K562 (cell line): ENCODE measurements at regions not wholly inside any gene's neighbourhood (a gene's known extent, or its start where the extent isn't known, plus 50 kb on each side); places are given as distances from the start of the nearest gene placed in this dataset.

ENCODE experiments used
- ATAC-seq: fragments of 200-7000 bp; cut with Tn5 transposase; 3 replicates; pipeline ENCODE4 v1.9.1; 2020; ENCODE audit warnings: moderate library complexity
- BruUV-seq: library from RNA; stranded (reverse); fragments of 400-500 nt; replicated peaks from 2 replicates; lab custom pipeline; 2021; lab: Mats Ljungman, UMichigan
- CTCF ChIA-PET: fragments of 300-600 bp; formaldehyde crosslinking; extraction: SDS; loops from one replicate; lab custom pipeline; 2021; ENCODE audit warnings: low intra/inter-chr PET ratio; lab: Yijun Ruan, JAX
- POLR2A ChIA-PET: fragments of 300-600, 350-650 bp; sonication (Branson Sonifier 250); formaldehyde crosslinking; extraction: SDS; loops from one replicate; lab custom pipeline; 2021; ENCODE audit warnings: antibody characterized with exemption, inconsistent platforms; lab: Yijun Ruan, JAX
- DNase-seq, 4 experiments: peaks; one replicate each; pipeline versions ENCODE4 v3.0.0 to v3.0.0-alpha.2; 2011 to 2018; ENCODE audit warnings: low spot score in 3 of 4, mixed read lengths in 3 of 4; ENCODE audit errors: extremely low read depth in 1 of 4
- FAIRE-seq: peaks from 2 replicates; lab custom pipeline; 2011; peaks lifted over from hg19 to GRCh38; lab: Jason Lieb, UNC
- H2AFZ ChIP-seq: 2 replicates; pipeline ENCODE4 v1.6.0; 2011; ENCODE audit warnings: low read depth, low read length, control low read depth, inconsistent platforms
- H3K27ac ChIP-seq: fragments of 200-600 bp; 3 replicates; pipeline ENCODE4 v1.8.0; 2011; ENCODE audit warnings: low read depth, mild to moderate bottlenecking, control low read depth, inconsistent platforms, low read length, moderate library complexity, mixed read lengths; ENCODE audit errors: extremely low read depth
- H3K27me3 ChIP-seq, 2 experiments: fragments of 300-600 bp in 1 of 2; 2 replicates in 1 of 2; 3 replicates in 1 of 2; pipeline versions ENCODE4 v1.6.0 to v1.8.0; 2011; ENCODE audit warnings: inconsistent platforms in 2 of 2, low read length in 2 of 2, mild to moderate bottlenecking in 1 of 2, mixed read lengths in 1 of 2, moderate library complexity in 1 of 2; ENCODE audit not compliant: control insufficient read depth in 2 of 2, insufficient read depth in 2 of 2
- H3K36me3 ChIP-seq: fragments of 300-600 bp; 3 replicates; pipeline ENCODE4 v1.8.0; 2011; ENCODE audit warnings: mild to moderate bottlenecking, low read length, inconsistent platforms; ENCODE audit not compliant: control insufficient read depth, insufficient read depth
- H3K4me1 ChIP-seq, 2 experiments: fragments of 200-600 bp in 1 of 2; replicated peaks in 1 of 2; 2 replicates in 1 of 2; 3 replicates in 1 of 2; pipeline versions ENCODE4 v1.5.1 to v1.8.0; 2011; ENCODE audit warnings: inconsistent platforms in 2 of 2, low read length in 2 of 2, mild to moderate bottlenecking in 1 of 2, mixed read lengths in 1 of 2, moderate library complexity in 1 of 2; ENCODE audit not compliant: control insufficient read depth in 2 of 2, insufficient read depth in 2 of 2
- H3K4me2 ChIP-seq: 2 replicates; pipeline ENCODE4 v1.6.1; 2011; ENCODE audit warnings: low read length, control low read depth, inconsistent platforms, mixed read lengths; ENCODE audit not compliant: insufficient read depth
- H3K4me3 ChIP-seq: fragments of 200-600 bp; sonication (generic), shearing (Covaris generic); 2 replicates; pipeline ENCODE4 v1.5.1; 2016; ENCODE audit warnings: control low read depth, inconsistent platforms
- H3K79me2 ChIP-seq: fragments of 200-600 bp; 3 replicates; pipeline ENCODE4 v1.8.0; 2011; ENCODE audit warnings: low read length, inconsistent platforms; ENCODE audit not compliant: control insufficient read depth, insufficient read depth
- H3K9ac ChIP-seq, 2 experiments: 2 replicates each; pipeline versions ENCODE4 v1.6.0 to v1.6.1; 2011; ENCODE audit warnings: low read depth in 2 of 2, low read length in 2 of 2, control low read depth in 1 of 2, inconsistent platforms in 1 of 2, mild to moderate bottlenecking in 1 of 2, mixed read lengths in 1 of 2; ENCODE audit not compliant: insufficient read depth in 1 of 2
- H3K9me1 ChIP-seq: one replicate; pipeline ENCODE4 v1.6.0; 2011; ENCODE audit warnings: inconsistent platforms, mild to moderate bottlenecking, low read length, moderate library complexity; ENCODE audit not compliant: control insufficient read depth, insufficient read depth
- H3K9me3 ChIP-seq: replicated peaks from 2 replicates; pipeline ENCODE4 v1.5.1; 2011; ENCODE audit warnings: low read depth, low read length, inconsistent platforms; ENCODE audit not compliant: control insufficient read depth, insufficient read depth
- H4K20me1 ChIP-seq: replicated peaks from 2 replicates; pipeline ENCODE4 v1.6.1; 2011; ENCODE audit warnings: low read length, inconsistent platforms, mixed read lengths; ENCODE audit not compliant: control insufficient read depth, insufficient read depth
- E2F3 ChIP-seq: fragments of 250-450 bp; sonication (Bioruptor Pico); IDR thresholded peaks from 2 replicates; pipeline ENCODE4 v1.4.0; 2020; ENCODE audit warnings: mild to moderate bottlenecking
- FIP1L1 ChIP-seq: fragments of 200-400 bp; formaldehyde crosslinking; IDR thresholded peaks from 2 replicates; pipeline ENCODE4 v1.6.1; 2018; ENCODE audit warnings: mild to moderate bottlenecking, low read depth, low read length; ENCODE audit not compliant: poor library complexity, severe bottlenecking
- PHB2 ChIP-seq: fragments of 450-650 bp; IDR thresholded peaks from 2 replicates; pipeline ENCODE4 v1.6.1; 2017; ENCODE audit warnings: low read depth
- PHF8 ChIP-seq: fragments of 200-600 bp; sonication (generic); IDR thresholded peaks from 2 replicates; pipeline ENCODE4 v1.6.1; 2012; ENCODE audit warnings: mixed run types, mild to moderate bottlenecking, inconsistent platforms, low read length, moderate library complexity, borderline replicate concordance
- SMARCA4 ChIP-seq: fragments of 450-650 bp; IDR thresholded peaks from 2 replicates; pipeline ENCODE4 v1.6.1; 2016
- WGBS: fragments of 100-300 bp; shearing (Covaris generic); methylation state at CpG from one replicate; pipeline ENCODE4 v1.1.6; 2016; ENCODE audit warnings: low coverage, mixed read lengths; ENCODE audit not compliant: insufficient coverage; ENCODE audit errors: missing lambda C conversion rate; 5-methylcytosine and 5-hydroxymethylcytosine counted together
- in situ Hi-C: fragments of 300-500 bp; cut with MboI; formaldehyde crosslinking; loops from 4 replicates; pipeline ENCODE4 v1.15.0; 2018; ENCODE audit warnings: inconsistent platforms, mixed read lengths
- intact Hi-C: fragments of 100-400 bp; cut with micrococcal nuclease; formaldehyde crosslinking; loops from 2 replicates; pipeline ENCODE4 v1.14.2; 2022
- TF ChIP-seq, protein P1 (sequence below): fragments of 450-650 bp; IDR thresholded peaks from one replicate; pipeline ENCODE4 v1.6.1; 2018; ENCODE audit warnings: mild to moderate bottlenecking, moderate library complexity; ENCODE audit not compliant: partially characterized antibody
- TF ChIP-seq, protein P2 (sequence below), 2 experiments: fragments of 150-350 bp in 1 of 2; IDR thresholded peaks; 2 replicates each; pipeline ENCODE4 v1.6.1; 2012 to 2016; ENCODE audit warnings: low read depth in 2 of 2, low read length in 2 of 2, mild to moderate bottlenecking in 1 of 2, moderate library complexity in 1 of 2

DNA sequence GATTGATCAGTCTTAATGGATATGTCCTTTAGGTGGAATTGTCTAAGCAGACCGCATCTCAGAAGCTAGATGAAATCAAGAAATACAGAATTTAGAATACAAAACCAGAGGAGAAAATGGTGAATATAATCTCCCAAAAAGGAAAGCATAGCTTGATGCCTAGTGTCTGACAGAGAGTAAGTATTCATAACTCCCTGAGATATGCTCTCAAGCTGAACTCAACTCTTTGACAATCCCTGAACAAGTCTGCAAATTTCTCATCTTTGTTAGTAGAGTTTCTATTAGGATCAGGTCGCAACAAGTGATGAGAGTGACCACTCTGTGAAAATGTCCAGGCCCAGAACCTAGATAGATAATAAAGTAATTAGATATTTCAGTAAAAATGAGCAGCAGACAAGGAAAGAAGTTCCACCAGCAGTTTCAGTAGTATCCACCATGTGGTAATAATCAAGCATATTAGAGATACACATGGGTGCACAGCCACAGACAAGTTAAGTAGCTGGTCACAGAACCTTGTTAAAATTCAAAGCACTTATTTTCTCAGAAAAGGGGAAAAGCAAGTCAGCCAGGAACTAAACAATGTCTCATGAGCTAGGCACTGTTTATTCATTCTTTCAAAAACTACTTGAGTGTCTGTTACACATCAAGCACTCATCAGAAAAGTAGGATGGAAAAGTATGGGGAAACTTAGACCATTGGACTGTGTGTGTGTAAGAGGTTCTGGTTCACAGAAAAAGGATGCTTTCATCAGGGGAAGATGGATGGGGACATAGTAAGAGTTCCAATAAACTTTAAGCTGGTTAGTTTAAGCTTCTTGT is 481.5 kb upstream of the TUSC1 start (continued):
- TF ChIP-seq, protein P1, sequence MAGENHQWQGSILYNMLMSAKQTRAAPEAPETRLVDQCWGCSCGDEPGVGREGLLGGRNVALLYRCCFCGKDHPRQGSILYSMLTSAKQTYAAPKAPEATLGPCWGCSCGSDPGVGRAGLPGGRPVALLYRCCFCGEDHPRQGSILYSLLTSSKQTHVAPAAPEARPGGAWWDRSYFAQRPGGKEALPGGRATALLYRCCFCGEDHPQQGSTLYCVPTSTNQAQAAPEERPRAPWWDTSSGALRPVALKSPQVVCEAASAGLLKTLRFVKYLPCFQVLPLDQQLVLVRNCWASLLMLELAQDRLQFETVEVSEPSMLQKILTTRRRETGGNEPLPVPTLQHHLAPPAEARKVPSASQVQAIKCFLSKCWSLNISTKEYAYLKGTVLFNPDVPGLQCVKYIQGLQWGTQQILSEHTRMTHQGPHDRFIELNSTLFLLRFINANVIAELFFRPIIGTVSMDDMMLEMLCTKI, result no peak

DNA sequence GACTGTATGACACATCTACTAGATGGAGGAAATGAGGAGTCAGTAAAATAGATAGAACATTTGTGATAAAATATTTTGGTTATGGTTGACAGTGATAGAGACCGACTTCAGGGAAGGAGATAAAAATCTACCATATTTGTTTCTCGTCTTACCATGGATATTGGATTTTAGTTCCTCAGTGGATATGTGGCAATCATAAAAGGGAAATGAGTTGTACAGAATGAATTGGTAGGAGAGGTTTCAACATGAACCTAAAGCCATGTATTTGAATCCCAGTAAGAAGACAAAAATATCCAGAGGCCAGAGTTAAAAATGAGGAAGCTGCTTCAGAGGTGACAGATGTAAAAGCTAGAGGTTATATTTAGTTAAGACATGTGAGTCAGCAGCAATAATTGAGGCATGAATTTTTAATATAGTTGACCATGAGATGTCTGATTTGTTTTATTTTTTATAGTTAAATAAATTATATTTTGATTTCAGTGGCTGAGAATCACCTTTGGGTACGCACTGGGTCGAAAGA is 480.4 kb upstream of the TUSC1 start:
- CTCF ChIA-PET, result no interaction called here
- FAIRE-seq, result no peak
- POLR2A ChIA-PET, result no interaction called here

More for the DNA sequence above, 480.4 kb upstream of the TUSC1 start:
- no peak overlapping the region for H3K4me3 ChIP-seq
- no peak overlapping the region for H3K9ac ChIP-seq
- intact Hi-C loops (no loop called here), in situ Hi-C loops (no loop called here)
- H4K20me1 ChIP-seq, result no peaks in the 10 kb centered on the region
- no peak for DNase-seq
- no peaks in the 10 kb centered on the region for H3K9me1 ChIP-seq
- H3K4me1 ChIP-seq, result no peaks in the 10 kb centered on the region
- H3K36me3 ChIP-seq, result no peaks in the 10 kb centered on the region
- H2AFZ ChIP-seq, result no peak overlapping the region
- no peaks in the 10 kb centered on the region for H3K27me3 ChIP-seq
- no peak overlapping the region for H3K4me2 ChIP-seq
- no peak for TF ChIP-seq E2F3 (CRISPR knock-in tag)
- TF ChIP-seq, protein P2, sequence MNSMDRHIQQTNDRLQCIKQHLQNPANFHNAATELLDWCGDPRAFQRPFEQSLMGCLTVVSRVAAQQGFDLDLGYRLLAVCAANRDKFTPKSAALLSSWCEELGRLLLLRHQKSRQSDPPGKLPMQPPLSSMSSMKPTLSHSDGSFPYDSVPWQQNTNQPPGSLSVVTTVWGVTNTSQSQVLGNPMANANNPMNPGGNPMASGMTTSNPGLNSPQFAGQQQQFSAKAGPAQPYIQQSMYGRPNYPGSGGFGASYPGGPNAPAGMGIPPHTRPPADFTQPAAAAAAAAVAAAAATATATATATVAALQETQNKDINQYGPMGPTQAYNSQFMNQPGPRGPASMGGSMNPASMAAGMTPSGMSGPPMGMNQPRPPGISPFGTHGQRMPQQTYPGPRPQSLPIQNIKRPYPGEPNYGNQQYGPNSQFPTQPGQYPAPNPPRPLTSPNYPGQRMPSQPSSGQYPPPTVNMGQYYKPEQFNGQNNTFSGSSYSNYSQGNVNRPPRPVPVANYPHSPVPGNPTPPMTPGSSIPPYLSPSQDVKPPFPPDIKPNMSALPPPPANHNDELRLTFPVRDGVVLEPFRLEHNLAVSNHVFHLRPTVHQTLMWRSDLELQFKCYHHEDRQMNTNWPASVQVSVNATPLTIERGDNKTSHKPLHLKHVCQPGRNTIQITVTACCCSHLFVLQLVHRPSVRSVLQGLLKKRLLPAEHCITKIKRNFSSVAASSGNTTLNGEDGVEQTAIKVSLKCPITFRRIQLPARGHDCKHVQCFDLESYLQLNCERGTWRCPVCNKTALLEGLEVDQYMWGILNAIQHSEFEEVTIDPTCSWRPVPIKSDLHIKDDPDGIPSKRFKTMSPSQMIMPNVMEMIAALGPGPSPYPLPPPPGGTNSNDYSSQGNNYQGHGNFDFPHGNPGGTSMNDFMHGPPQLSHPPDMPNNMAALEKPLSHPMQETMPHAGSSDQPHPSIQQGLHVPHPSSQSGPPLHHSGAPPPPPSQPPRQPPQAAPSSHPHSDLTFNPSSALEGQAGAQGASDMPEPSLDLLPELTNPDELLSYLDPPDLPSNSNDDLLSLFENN (IDR thresholded peaks at IDR 0.05; ENCODE audit: low read depth in 2 of 2, low read length in 2 of 2), result no peak
- TF ChIP-seq PHB2, result no peak
- no peak for TF ChIP-seq SMARCA4
- no peak for TF ChIP-seq FIP1L1
- TF ChIP-seq PHF8, result no peak
- no TSS peak for BruUV-seq
- no CpG with 5 or more reads among the region's 4 CpGs for WGBS
- H3K27ac ChIP-seq, result no peak overlapping the region
- H3K9me3 ChIP-seq, result no peaks in the 10 kb centered on the region
- H3K79me2 ChIP-seq, result no peaks in the 10 kb centered on the region
- ATAC-seq, result no peak
